ENCODE measurements at regions not wholly inside any gene's neighbourhood (a gene's known extent, or its start where the extent isn't known, plus 50 kb on each side); places are given as distances from the start of the nearest gene placed in this dataset.
"Not testable (repeated sequence)": the region's sequence is repeated elsewhere in the genome, so short reads cannot be mapped to it uniquely, and the experiment has no call there.

- not testable (repeated sequence) for TF ChIP-seq CTCF (IDR thresholded peaks at IDR 0.05); MXI1 (IDR thresholded peaks at IDR 0.05; ENCODE audit: low read depth, low read length); SIN3A (IDR thresholded peaks at IDR 0.05; ENCODE audit: borderline replicate concordance, low read depth, low read length); RFX5 (IDR thresholded peaks at IDR 0.05; ENCODE audit: low read length); FOXJ3 (CRISPR knock-in tag; IDR thresholded peaks at IDR 0.05); YY1 (IDR thresholded peaks at IDR 0.05; ENCODE audit: low read depth); CHD2 (IDR thresholded peaks at IDR 0.05; ENCODE audit: low read length, partially characterized antibody); EP300 (IDR thresholded peaks at IDR 0.05; ENCODE audit: borderline replicate concordance in 1 of 2, low read depth in 1 of 2, low read length in 1 of 2); NFIC (IDR thresholded peaks at IDR 0.05; ENCODE audit: borderline replicate concordance)
These were observed 56.9 kb downstream of the FSCB start for GRCh38 chr14:44450232-44450631.

Data from SK-N-SH (cell line).